Right lobe of liver (tissue), 6 donors: ENCODE measurements at regions not wholly inside any gene's neighbourhood (a gene's known extent, or its start where the extent isn't known, plus 50 kb on each side); places are given as distances from the start of the nearest gene placed in this dataset.

Source experiments
- ATAC-seq, 4 donors: fragments of 200-7000 bp; cut with Tn5 transposase; one replicate each; pipeline ENCODE4 v1.9.1; 2020; ENCODE audit warnings: mild to moderate bottlenecking in 4 of 4, moderate library complexity in 4 of 4
- DNase-seq, 3 donors: peaks; one replicate each; pipeline ENCODE4 v3.0.0-alpha.2; 2020
- H3K27ac ChIP-seq, 3 donors: fragments of 200-600 bp; one replicate each; pipeline ENCODE4 v1.8.0; 2022
- H3K27me3 ChIP-seq, 2 donors: fragments of 200-600 bp; one replicate each; pipeline ENCODE4 v1.8.0; 2022
- H3K36me3 ChIP-seq, 4 donors: fragments of 200-600 bp; sonication (generic) in 1 of 4; one replicate each; pipeline versions ENCODE4 v1.5.1 to v1.8.0; 2017 to 2022; ENCODE audit warnings: control low read depth in 1 of 4
- H3K4me1 ChIP-seq, 4 donors: fragments of 200-600 bp; sonication (generic) in 1 of 4; one replicate each; pipeline versions ENCODE4 v1.5.1 to v1.8.0; 2017 to 2022; ENCODE audit warnings: control low read depth in 1 of 4
- H3K4me3 ChIP-seq, 3 donors: fragments of 200-600 bp; one replicate each; pipeline ENCODE4 v1.8.0; 2022
- H3K9me3 ChIP-seq, 4 donors: fragments of 200-600 bp; sonication (generic) in 1 of 4; one replicate each; pipeline versions ENCODE4 v1.5.1 to v1.8.0; 2017 to 2022; ENCODE audit warnings: control low read depth in 1 of 4
- POLR2A ChIP-seq: fragments of 450-650 bp; IDR thresholded peaks from one replicate; pipeline ENCODE4 v1.6.1; 2017; ENCODE audit warnings: antibody characterized with exemption, mild to moderate bottlenecking
- WGBS: methylation state at CpG from one replicate; pipeline ENCODE4 v1.1.6; 2018; ENCODE audit warnings: low coverage, low lambda C conversion rate; ENCODE audit not compliant: insufficient coverage; ENCODE audit errors: missing lambda C conversion rate; 5-methylcytosine and 5-hydroxymethylcytosine counted together
- intact Hi-C, 2 donors: fragments of 100-400 bp; cut with DNase I; formaldehyde crosslinking; loops; one replicate each; pipeline versions ENCODE4 v1.11.2 to v1.14.1; 2022
- TF ChIP-seq, protein P1 (sequence below), 4 donors: fragments of 200-600 bp in 3 of 4; fragments of 450-650 bp in 1 of 4; IDR thresholded peaks; one replicate each; pipeline versions ENCODE4 v1.5.1 to v1.8.0; 2016 to 2022; ENCODE audit warnings: antibody characterized with exemption in 4 of 4, mild to moderate bottlenecking in 2 of 4
- donor health status: DM: no; HTN: yes; CAD: no.
- donor health status: DM: no; HTN: no; CAD: no.
- donor health status: DM: no; HTN: no; CAD: no.
- donor health status: DM: no; HTN: yes; CAD: no.
- donor health status: DM: no; HTN: yes; CAD: no.

DNA sequence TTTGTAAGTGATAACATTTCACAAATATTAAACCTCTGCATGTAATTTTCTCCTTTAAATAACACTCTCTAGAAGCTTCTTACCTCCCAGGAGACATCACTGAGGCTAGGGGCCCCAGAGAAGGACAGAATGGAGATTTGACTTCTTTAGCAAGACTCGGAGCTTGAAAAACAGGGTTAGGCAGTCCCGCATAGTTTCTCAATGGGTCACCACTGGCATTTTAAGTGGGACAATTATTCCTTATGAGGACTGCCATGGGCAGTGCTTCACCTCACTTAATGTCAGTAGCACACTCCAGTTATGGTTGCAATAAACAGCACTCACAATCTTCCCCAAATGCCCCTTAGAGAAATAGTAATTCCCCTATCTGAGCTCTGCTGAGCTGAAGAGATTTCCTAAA lies 66.7 kb upstream of the NOCT start:
- intact Hi-C loops, result no loop called here
- WGBS, result 82% methylated on average over 2 of the region's 2 CpGs
- H3K27me3 ChIP-seq, result no peaks in the 10 kb centered on the region
- no peaks in the 10 kb centered on the region for H3K36me3 ChIP-seq
- no peaks in the 10 kb centered on the region for H3K9me3 ChIP-seq
- ATAC-seq (no peak), DNase-seq (no peak)
- no peak overlapping the region for H3K4me3 ChIP-seq
- peaks cover 0 to 3% (median 0%) of the 10 kb centered on the region in 4 donors for H3K4me1 ChIP-seq
- H3K27ac ChIP-seq, result no peak overlapping the region
- TF ChIP-seq, protein P1, sequence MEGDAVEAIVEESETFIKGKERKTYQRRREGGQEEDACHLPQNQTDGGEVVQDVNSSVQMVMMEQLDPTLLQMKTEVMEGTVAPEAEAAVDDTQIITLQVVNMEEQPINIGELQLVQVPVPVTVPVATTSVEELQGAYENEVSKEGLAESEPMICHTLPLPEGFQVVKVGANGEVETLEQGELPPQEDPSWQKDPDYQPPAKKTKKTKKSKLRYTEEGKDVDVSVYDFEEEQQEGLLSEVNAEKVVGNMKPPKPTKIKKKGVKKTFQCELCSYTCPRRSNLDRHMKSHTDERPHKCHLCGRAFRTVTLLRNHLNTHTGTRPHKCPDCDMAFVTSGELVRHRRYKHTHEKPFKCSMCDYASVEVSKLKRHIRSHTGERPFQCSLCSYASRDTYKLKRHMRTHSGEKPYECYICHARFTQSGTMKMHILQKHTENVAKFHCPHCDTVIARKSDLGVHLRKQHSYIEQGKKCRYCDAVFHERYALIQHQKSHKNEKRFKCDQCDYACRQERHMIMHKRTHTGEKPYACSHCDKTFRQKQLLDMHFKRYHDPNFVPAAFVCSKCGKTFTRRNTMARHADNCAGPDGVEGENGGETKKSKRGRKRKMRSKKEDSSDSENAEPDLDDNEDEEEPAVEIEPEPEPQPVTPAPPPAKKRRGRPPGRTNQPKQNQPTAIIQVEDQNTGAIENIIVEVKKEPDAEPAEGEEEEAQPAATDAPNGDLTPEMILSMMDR (IDR thresholded peaks at IDR 0.05), result no peak
- no peak for TF ChIP-seq POLR2A

DNA sequence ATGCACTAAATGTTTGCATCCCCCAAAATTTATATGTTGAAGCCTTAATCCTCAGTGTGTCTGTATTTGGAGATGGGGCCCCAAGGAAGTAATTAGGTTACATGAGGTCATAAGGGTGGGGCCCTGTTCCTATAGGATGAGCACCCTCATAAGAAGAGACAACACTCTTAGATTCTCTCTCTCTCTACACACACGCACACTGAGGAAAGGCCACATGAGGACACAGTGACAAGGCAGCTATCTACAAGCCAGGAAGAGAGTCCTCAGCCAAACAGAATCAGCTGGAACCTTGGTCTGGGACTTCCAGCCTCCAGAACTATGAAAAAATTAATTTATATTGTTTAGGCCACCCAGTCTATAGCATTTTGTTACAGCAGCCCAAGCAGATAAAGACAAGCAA lies 69.3 kb upstream of the NOCT start:
- no peaks in the 10 kb centered on the region for H3K36me3 ChIP-seq
- DNase-seq, result no peak
- TF ChIP-seq, protein P1 (IDR thresholded peaks at IDR 0.05), result no peak
- no peak for TF ChIP-seq POLR2A
- H3K4me1 ChIP-seq, result no peaks in the 10 kb centered on the region
- no peaks in the 10 kb centered on the region for H3K9me3 ChIP-seq
- 40% methylated on average over 1 of the region's 1 CpG for WGBS
- no peaks in the 10 kb centered on the region for H3K27me3 ChIP-seq
- ATAC-seq, result peak in 1 of 4 donors; percentile 33
- intact Hi-C loops, result no loop called here
- H3K27ac ChIP-seq, result no peak overlapping the region
- H3K4me3 ChIP-seq, result no peak overlapping the region

DNA sequence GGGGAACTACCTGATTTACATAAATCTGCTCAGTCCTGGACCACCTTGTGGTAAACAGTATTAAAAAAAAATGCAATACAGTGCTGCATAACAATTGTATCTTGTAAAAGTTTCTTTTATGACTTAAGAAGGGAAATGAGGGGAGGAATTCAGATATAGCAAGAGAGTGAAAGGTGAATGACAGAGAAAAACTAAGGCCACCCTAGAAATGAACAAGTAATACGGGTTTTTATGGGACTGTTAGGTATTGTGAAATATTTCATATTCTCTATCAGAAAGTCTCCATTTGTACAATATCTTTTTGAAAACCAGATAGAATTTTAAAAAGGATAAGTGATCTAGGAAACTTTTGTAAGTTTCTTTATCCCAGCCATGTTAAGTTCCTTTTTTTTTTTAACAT lies 69.7 kb upstream of the NOCT start:
- intact Hi-C loops, result no loop called here
- WGBS, result 75% methylated on average over 1 of the region's 1 CpG
- TF ChIP-seq, protein P1 (IDR thresholded peaks at IDR 0.05), result no peak
- TF ChIP-seq POLR2A, result no peak
- Histone ChIP-seq H3K36me3 (no peaks in the 10 kb centered on the region), H3K27ac (no peak overlapping the region), H3K4me1 (no peaks in the 10 kb centered on the region), H3K4me3 (no peak overlapping the region), H3K27me3 (no peaks in the 10 kb centered on the region), H3K9me3 (no peaks in the 10 kb centered on the region)
- DNase-seq, result no peak
- ATAC-seq, result no peak

DNA sequence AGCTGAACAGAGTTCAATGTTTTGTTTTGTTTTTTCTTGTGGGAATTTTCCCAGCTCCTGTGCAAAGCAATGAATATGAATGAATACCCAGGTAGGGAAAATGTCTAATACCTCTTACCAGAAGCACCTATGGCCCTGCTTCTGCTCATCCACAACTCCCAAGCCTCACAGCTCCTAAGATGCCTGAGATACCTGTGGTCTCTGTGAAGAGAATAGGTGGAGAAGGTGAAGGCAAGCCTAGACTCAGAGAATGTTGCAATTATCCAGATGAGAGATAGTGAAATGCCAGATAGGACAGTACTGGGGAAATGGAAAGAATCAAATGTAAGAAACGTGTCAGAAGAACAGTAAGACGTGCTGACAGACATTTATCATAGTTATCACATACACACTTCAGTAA lies 70.2 kb upstream of the NOCT start:
- Histone ChIP-seq H3K36me3 (no peaks in the 10 kb centered on the region), H3K27ac (no peak overlapping the region), H3K4me1 (peaks cover 0 to 2% (median 0%) of the 10 kb centered on the region in 4 donors), H3K27me3 (no peaks in the 10 kb centered on the region), H3K9me3 (no peaks in the 10 kb centered on the region), H3K4me3 (no peak overlapping the region)
- ATAC-seq, result no peak
- 76% methylated on average over 2 of the region's 2 CpGs for WGBS
- no peak for DNase-seq
- intact Hi-C loops, result no loop called here
- TF ChIP-seq POLR2A, result no peak
- TF ChIP-seq, protein P1 (IDR thresholded peaks at IDR 0.05), result no peak

DNA sequence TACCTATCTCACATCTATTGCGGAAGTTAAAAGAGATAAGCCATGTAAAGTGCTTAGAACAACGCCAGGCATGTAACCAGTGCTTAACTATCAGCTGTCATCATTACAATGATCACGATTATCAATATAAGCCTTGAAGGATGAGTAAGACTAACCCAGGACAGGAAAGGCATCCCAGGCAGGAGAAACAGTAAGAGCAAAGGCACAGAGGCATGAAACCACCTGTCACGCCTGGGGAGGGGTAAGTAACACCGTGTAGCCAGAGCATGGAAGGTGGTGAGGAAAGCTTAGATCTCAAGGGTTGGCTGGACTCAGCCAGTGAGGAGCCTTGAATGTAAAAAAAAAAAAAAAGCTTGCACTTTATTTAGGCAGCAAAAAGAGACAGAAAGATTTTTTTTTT lies 71.7 kb upstream of the NOCT start:
- Histone ChIP-seq H3K36me3 (no peaks in the 10 kb centered on the region), H3K27ac (no peak overlapping the region), H3K4me3 (no peak overlapping the region), H3K27me3 (no peaks in the 10 kb centered on the region), H3K9me3 (no peaks in the 10 kb centered on the region), H3K4me1 (peaks cover 0 to 9% (median 0%) of the 10 kb centered on the region in 4 donors)
- TF ChIP-seq, protein P1 (IDR thresholded peaks at IDR 0.05), result no peak
- no peak for TF ChIP-seq POLR2A
- intact Hi-C loops, result no loop called here
- 85% methylated on average over 5 of the region's 5 CpGs for WGBS
- DNase-seq, result no peak
- ATAC-seq, result no peak
